ENCODE measurements at regions not wholly inside any gene's neighbourhood (a gene's known extent, or its start where the extent isn't known, plus 50 kb on each side); places are given as distances from the start of the nearest gene placed in this dataset.
"Not testable (repeated sequence)": the region's sequence is repeated elsewhere in the genome, so short reads cannot be mapped to it uniquely, and the experiment has no call there.

DNA sequence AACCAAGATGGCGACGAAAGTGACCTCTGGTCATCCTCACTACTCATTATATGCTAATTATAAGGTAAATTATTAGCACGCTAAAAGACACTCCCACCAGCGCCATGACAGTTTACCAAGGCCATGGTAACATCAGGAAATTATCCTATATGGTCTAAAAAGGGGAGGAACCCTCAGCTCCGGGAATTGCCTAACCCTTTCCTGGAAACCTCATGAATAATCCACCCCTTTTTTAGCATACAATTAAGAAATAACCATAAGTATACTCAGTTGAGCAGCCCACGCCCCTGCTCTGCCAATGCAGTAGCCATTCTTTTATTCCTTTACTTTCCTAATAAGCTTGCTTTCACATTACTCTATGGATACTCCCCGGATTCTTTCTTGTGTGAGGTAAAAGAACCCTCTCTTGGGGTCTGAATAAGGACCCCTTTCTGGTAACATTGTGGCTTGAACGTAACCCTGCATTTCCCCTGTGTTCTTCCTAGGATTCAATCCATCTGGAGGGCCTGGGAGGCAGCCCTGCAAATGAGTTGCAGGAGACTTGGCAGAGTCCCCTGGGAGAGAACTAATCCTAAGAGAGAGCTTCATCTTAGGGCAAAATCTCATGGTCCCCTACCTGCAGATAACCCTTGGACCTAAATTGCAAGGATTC is 225.6 kb upstream of the JARID2 start:
- in situ Hi-C loops (cut with MboI; ENCODE audit: low sequenced_read_pairs in 4 of 4) (no loop called here), intact Hi-C loops (cut with DNase I; ENCODE audit: low total_unique reads) (no loop called here)
- no peaks in the 10 kb centered on the region for H3K36me3 ChIP-seq
- TF ChIP-seq, protein P1, sequence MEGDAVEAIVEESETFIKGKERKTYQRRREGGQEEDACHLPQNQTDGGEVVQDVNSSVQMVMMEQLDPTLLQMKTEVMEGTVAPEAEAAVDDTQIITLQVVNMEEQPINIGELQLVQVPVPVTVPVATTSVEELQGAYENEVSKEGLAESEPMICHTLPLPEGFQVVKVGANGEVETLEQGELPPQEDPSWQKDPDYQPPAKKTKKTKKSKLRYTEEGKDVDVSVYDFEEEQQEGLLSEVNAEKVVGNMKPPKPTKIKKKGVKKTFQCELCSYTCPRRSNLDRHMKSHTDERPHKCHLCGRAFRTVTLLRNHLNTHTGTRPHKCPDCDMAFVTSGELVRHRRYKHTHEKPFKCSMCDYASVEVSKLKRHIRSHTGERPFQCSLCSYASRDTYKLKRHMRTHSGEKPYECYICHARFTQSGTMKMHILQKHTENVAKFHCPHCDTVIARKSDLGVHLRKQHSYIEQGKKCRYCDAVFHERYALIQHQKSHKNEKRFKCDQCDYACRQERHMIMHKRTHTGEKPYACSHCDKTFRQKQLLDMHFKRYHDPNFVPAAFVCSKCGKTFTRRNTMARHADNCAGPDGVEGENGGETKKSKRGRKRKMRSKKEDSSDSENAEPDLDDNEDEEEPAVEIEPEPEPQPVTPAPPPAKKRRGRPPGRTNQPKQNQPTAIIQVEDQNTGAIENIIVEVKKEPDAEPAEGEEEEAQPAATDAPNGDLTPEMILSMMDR (IDR thresholded peaks at IDR 0.05 in 4 of 5, conservative IDR thresholded peaks at IDR 0.05 in 1 of 5): no peak
- no peak for TF ChIP-seq POLR2A (IDR thresholded peaks at IDR 0.05)
- no peak for ATAC-seq
- peaks cover 0 to 9% of the 10 kb centered on the region in 2 donors for H3K4me1 ChIP-seq
- DNase-seq: no peak
- H3K27me3 ChIP-seq: no peaks in the 10 kb centered on the region
- H3K9me3 ChIP-seq: no peaks in the 10 kb centered on the region
- H3K4me3 ChIP-seq: no peak overlapping the region
- no peak overlapping the region for H3K27ac ChIP-seq

DNA sequence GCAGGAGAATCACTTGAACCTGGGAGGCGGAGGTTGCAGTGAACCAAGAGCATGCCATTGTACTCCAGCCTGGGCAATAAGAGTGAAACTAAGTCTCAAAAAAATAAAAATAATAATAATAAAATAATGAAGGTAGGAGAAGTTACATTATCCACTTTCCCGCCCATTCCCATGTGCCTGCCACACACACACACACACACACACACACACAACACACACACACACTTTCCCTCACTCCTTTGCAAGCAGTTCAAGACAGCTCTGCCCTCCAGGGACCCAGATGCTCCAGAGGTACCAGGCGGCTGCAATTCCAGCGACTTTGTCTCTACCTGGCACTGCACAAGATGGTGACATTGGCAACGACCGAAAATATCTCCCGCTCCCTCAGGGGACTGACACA is 224.8 kb upstream of the JARID2 start:
- H3K27me3 ChIP-seq: no peaks in the 10 kb centered on the region
- H3K9me3 ChIP-seq: no peaks in the 10 kb centered on the region
- H3K36me3 ChIP-seq: no peaks in the 10 kb centered on the region
- peaks cover 0 to 9% of the 10 kb centered on the region in 2 donors for H3K4me1 ChIP-seq
- DNase-seq (no peak), ATAC-seq (no peak)
- H3K4me3 ChIP-seq: no peak overlapping the region
- no peak for TF ChIP-seq POLR2A (IDR thresholded peaks at IDR 0.05)
- TF ChIP-seq, protein P1 (IDR thresholded peaks at IDR 0.05 in 4 of 5, conservative IDR thresholded peaks at IDR 0.05 in 1 of 5): no peak
- intact Hi-C loops (cut with DNase I; ENCODE audit: low total_unique reads): no loop called here
- H3K27ac ChIP-seq: no peak overlapping the region
- in situ Hi-C loops (cut with MboI; ENCODE audit: low sequenced_read_pairs in 4 of 4): no loop called here

DNA sequence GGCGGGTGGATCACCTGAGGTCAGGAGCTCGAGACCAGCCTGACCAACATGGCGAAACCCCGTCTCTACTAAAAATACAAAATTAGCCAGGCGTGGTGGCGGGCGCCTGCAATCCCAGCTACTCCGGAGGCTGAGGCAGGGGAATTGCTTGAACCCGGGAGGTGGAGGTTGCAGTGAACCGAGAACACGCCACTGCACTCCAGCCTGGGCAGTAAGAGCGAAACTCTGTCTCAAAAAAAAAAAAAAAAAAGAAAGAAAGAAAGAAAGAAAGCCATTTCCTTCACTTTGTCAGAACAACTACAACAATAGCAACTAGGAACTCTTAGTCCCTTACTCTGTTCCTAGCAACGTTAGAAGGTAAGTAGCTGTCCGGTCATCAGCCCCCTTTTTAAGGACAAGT is 222.9 kb upstream of the JARID2 start:
- H3K27ac ChIP-seq; H3K4me1 ChIP-seq; in situ Hi-C loops (cut with MboI; ENCODE audit: low sequenced_read_pairs in 4 of 4); H3K4me3 ChIP-seq; H3K27me3 ChIP-seq; H3K9me3 ChIP-seq; intact Hi-C loops (cut with DNase I; ENCODE audit: low total_unique reads); ATAC-seq; DNase-seq; H3K36me3 ChIP-seq: not testable (repeated sequence)

DNA sequence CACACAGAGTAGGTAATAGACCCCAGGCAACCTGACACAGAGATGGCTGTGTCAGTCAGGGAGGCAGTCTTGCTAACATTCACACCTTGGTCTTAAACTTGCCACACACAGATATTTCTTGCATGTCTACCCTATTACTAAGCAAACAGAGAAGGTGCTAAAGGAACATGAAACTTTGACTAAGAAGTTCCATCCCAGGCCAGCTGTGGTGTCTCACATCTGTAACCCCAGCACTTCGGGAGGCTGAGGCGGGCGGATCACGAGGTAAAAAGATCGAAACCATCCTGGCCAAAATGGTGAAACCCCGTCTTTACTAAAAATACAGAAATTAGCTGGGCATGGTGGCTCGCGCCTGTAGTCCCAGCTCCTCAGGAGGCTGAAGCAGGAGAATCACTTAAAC is 222.4 kb upstream of the JARID2 start:
- Histone ChIP-seq H3K36me3 (no peaks in the 10 kb centered on the region), H3K4me3 (no peak overlapping the region), H3K9me3 (no peaks in the 10 kb centered on the region), H3K27me3 (no peaks in the 10 kb centered on the region), H3K4me1 (no peaks in the 10 kb centered on the region), H3K27ac (no peak overlapping the region)
- in situ Hi-C loops (cut with MboI; ENCODE audit: low sequenced_read_pairs in 4 of 4): no loop called here
- intact Hi-C loops (cut with DNase I; ENCODE audit: low total_unique reads): no loop called here
- DNase-seq: no peak
- ATAC-seq: no peak
- TF ChIP-seq, protein P1 (IDR thresholded peaks at IDR 0.05 in 4 of 5, conservative IDR thresholded peaks at IDR 0.05 in 1 of 5): no peak
- TF ChIP-seq POLR2A (IDR thresholded peaks at IDR 0.05): no peak

DNA sequence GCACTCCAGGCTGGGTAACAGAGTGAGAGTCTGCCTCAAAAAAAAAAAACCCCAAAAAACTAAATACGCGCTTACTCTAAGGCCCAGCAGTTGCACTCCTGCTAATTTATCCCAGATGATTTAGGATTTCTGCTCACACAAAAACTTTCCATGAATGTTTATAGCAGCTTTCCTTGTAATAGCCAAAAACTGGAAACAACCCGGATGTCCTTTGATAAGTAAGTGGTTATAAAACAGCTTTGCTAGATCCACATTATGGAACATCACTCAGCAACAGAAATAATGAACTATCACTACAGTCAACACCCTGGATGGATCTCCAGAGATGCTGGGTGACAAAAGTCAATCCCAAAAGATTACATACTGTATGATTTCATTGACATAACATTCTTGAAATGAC is 220.4 kb upstream of the JARID2 start:
- H3K27ac ChIP-seq: no peak overlapping the region
- intact Hi-C loops (cut with DNase I; ENCODE audit: low total_unique reads): no loop called here
- in situ Hi-C loops (cut with MboI; ENCODE audit: low sequenced_read_pairs in 4 of 4): no loop called here

More for the DNA sequence above, 220.4 kb upstream of the JARID2 start:
- H3K4me3 ChIP-seq: no peak overlapping the region
- H3K4me1 ChIP-seq: no peaks in the 10 kb centered on the region
- no peaks in the 10 kb centered on the region for H3K36me3 ChIP-seq
- DNase-seq (no peak), ATAC-seq (no peak)
- TF ChIP-seq POLR2A (IDR thresholded peaks at IDR 0.05): no peak
- TF ChIP-seq, protein P1 (IDR thresholded peaks at IDR 0.05 in 4 of 5, conservative IDR thresholded peaks at IDR 0.05 in 1 of 5): no peak
- H3K9me3 ChIP-seq: no peaks in the 10 kb centered on the region
- H3K27me3 ChIP-seq: no peaks in the 10 kb centered on the region
